CD14-positive monocyte (primary cell): ENCODE measurements at regions not wholly inside any gene's neighbourhood (a gene's known extent, or its start where the extent isn't known, plus 50 kb on each side); places are given as distances from the start of the nearest gene placed in this dataset.

Experiments used
- DNase-seq, 3 donors: peaks; one replicate each; pipeline ENCODE4 v3.0.0-alpha.2; 2011 to 2022
- H2AFZ ChIP-seq: 2 replicates; pipeline ENCODE4 v1.6.0; 2012; ENCODE audit warnings: mild to moderate bottlenecking, low read depth, low read length, inconsistent platforms; ENCODE audit not compliant: insufficient read depth, poor library complexity, severe bottlenecking
- H3K27ac ChIP-seq, 2 donors: 1 replicate in 1 of 2; 2 replicates in 1 of 2; pipeline ENCODE4 v1.5.1; 2012 to 2013; ENCODE audit warnings: low read length in 2 of 2, control low read depth in 1 of 2, inconsistent platforms in 1 of 2, low read depth in 1 of 2, mild to moderate bottlenecking in 1 of 2
- H3K27me3 ChIP-seq, 2 donors: one replicate each; pipeline versions ENCODE4 v1.6.0 to v1.6.1; 2011 to 2013; ENCODE audit warnings: low read length in 2 of 2; ENCODE audit not compliant: control insufficient read depth in 2 of 2, insufficient read depth in 2 of 2
- H3K36me3 ChIP-seq, 2 donors: replicated peaks in 1 of 2; 1 replicate in 1 of 2; 2 replicates in 1 of 2; pipeline versions ENCODE4 v1.5.1 to v1.6.1; 2012 to 2013; ENCODE audit warnings: low read length in 2 of 2, control low read depth in 1 of 2, inconsistent platforms in 1 of 2, mild to moderate bottlenecking in 1 of 2; ENCODE audit not compliant: insufficient read depth in 2 of 2, control insufficient read depth in 1 of 2
- H3K4me1 ChIP-seq, 2 donors: 1 replicate in 1 of 2; 2 replicates in 1 of 2; pipeline versions ENCODE4 v1.5.1 to v1.6.1; 2012 to 2013; ENCODE audit warnings: low read length in 2 of 2, control low read depth in 1 of 2, inconsistent platforms in 1 of 2, mild to moderate bottlenecking in 1 of 2, moderate library complexity in 1 of 2; ENCODE audit not compliant: insufficient read depth in 2 of 2, control insufficient read depth in 1 of 2
- H3K4me2 ChIP-seq: replicated peaks from 2 replicates; pipeline ENCODE3; 2012; ENCODE audit warnings: low read length, moderate library complexity, mild to moderate bottlenecking; ENCODE audit not compliant: poor library complexity, severe bottlenecking; ENCODE audit errors: extremely low read depth
- H3K4me3 ChIP-seq, 3 experiments: fragments of 200-600 bp in 1 of 3; sonication (generic) in 1 of 3; replicated peaks in 1 of 3; 1 replicate in 2 of 3; 2 replicates in 1 of 3; pipeline ENCODE4 v1.5.1; 2011 to 2013; ENCODE audit warnings: low read length in 3 of 3, mild to moderate bottlenecking in 3 of 3, control low read depth in 2 of 3, low read depth in 2 of 3, inconsistent platforms in 1 of 3, moderate library complexity in 1 of 3
- H3K79me2 ChIP-seq: 2 replicates; pipeline ENCODE4 v1.6.0; 2012; ENCODE audit warnings: mild to moderate bottlenecking, control low read depth, inconsistent platforms, low read length, moderate library complexity; ENCODE audit not compliant: insufficient read depth
- H3K9ac ChIP-seq: 2 replicates; pipeline ENCODE4 v1.6.0; 2017; ENCODE audit warnings: low read length, mild to moderate bottlenecking; ENCODE audit not compliant: insufficient read depth, poor library complexity, severe bottlenecking
- H3K9me3 ChIP-seq, 2 donors: replicated peaks in 1 of 2; 1 replicate in 1 of 2; 2 replicates in 1 of 2; pipeline versions ENCODE4 v1.5.1 to v1.6.1; 2012 to 2013; ENCODE audit warnings: low read length in 2 of 2, control low read depth in 1 of 2; ENCODE audit not compliant: control insufficient read depth in 1 of 2, insufficient read depth in 1 of 2
- H4K20me1 ChIP-seq: 2 replicates; pipeline ENCODE4 v1.6.0; 2012; ENCODE audit warnings: mild to moderate bottlenecking, low read length, control low read depth, moderate library complexity; ENCODE audit not compliant: insufficient read depth
- H3K27ac Mint-ChIP-seq, 7 donors: one replicate each; pipeline ENCODE4 v1.8.0; 2020; ENCODE audit warnings: mild to moderate bottlenecking in 7 of 7, mixed read lengths in 7 of 7, moderate library complexity in 6 of 7, inconsistent platforms in 2 of 7
- H3K27me3 Mint-ChIP-seq, 3 donors: one replicate each; pipeline ENCODE4 v1.8.0; 2021 to 2022; ENCODE audit warnings: low read depth in 3 of 3, mild to moderate bottlenecking in 3 of 3, mixed read lengths in 3 of 3, moderate library complexity in 3 of 3, inconsistent platforms in 1 of 3
- H3K36me3 Mint-ChIP-seq, 2 donors: one replicate each; pipeline ENCODE4 v1.8.0; 2020; ENCODE audit warnings: mixed read lengths in 2 of 2, inconsistent platforms in 1 of 2, mild to moderate bottlenecking in 1 of 2
- H3K4me1 Mint-ChIP-seq: one replicate; pipeline ENCODE4 v1.8.0; 2020; ENCODE audit warnings: mild to moderate bottlenecking, mixed read lengths
- H3K4me3 Mint-ChIP-seq, 2 donors: one replicate each; pipeline ENCODE4 v1.8.0; 2020; ENCODE audit warnings: mild to moderate bottlenecking in 2 of 2, mixed read lengths in 2 of 2, moderate library complexity in 1 of 2
- H3K9me3 Mint-ChIP-seq, 7 donors: one replicate each; pipeline ENCODE4 v1.8.0; 2020 to 2022; ENCODE audit warnings: mixed read lengths in 7 of 7, mild to moderate bottlenecking in 6 of 7, moderate library complexity in 6 of 7, inconsistent platforms in 2 of 7
- CTCF ChIP-seq: fragments of 200-600 bp; IDR thresholded peaks from one replicate; pipeline ENCODE4 v1.8.0; 2022; ENCODE audit warnings: antibody characterized with exemption, mild to moderate bottlenecking
- WGBS: methylation state at CpG from one replicate; pipeline ENCODE4 v1.1.5; 2013; ENCODE audit warnings: missing lambda C conversion rate; ENCODE audit not compliant: insufficient coverage; 5-methylcytosine and 5-hydroxymethylcytosine counted together
- intact Hi-C, 2 donors: fragments of 100-400 bp; cut with micrococcal nuclease; formaldehyde crosslinking; loops; one replicate each; pipeline versions ENCODE4 v1.15.0 to v1.15.1; 2023

- Mint-ChIP-seq H3K4me3 (no peak overlapping the region), H3K36me3 (no peaks in the 10 kb centered on the region), H3K9me3 (peaks cover 0 to 11% (median 5%) of the 10 kb centered on the region in 7 donors), H3K4me1 (no peaks in the 10 kb centered on the region), H3K27me3 (peaks cover 0 to 2% (median 2%) of the 10 kb centered on the region in 3 donors), H3K27ac (no peak overlapping the region)
- no peak overlapping the region for H3K4me2 ChIP-seq
- TF ChIP-seq CTCF: no peak
- H3K36me3 ChIP-seq: no peaks in the 10 kb centered on the region
- H3K79me2 ChIP-seq: no peaks in the 10 kb centered on the region
- H3K9ac ChIP-seq: no peak overlapping the region
- H3K4me1 ChIP-seq: no peaks in the 10 kb centered on the region
- intact Hi-C loops: no loop called here
- no peaks in the 10 kb centered on the region for H3K27me3 ChIP-seq
- H3K27ac ChIP-seq: no peak overlapping the region
- no peak overlapping the region for H2AFZ ChIP-seq
- peaks cover 0 to 4% of the 10 kb centered on the region in 2 donors for H3K9me3 ChIP-seq
- no peak for DNase-seq
- no peak overlapping the region for H3K4me3 ChIP-seq
- no peaks in the 10 kb centered on the region for H4K20me1 ChIP-seq
Measured at GRCh38 chr11:27592098-27592780, 85.7 kb upstream of the LIN7C start.

- Histone ChIP-seq H3K9me3 (peaks cover 0 to 4% of the 10 kb centered on the region in 2 donors), H3K27me3 (no peaks in the 10 kb centered on the region), H4K20me1 (no peaks in the 10 kb centered on the region), H2AFZ (no peak overlapping the region), H3K9ac (no peak overlapping the region), H3K4me2 (no peak overlapping the region), H3K79me2 (no peaks in the 10 kb centered on the region), H3K27ac (no peak overlapping the region), H3K36me3 (no peaks in the 10 kb centered on the region), H3K4me3 (no peak overlapping the region), H3K4me1 (no peaks in the 10 kb centered on the region)
- TF ChIP-seq CTCF: no peak
- intact Hi-C loops: no loop called here
- Mint-ChIP-seq H3K36me3 (no peaks in the 10 kb centered on the region), H3K4me1 (no peaks in the 10 kb centered on the region), H3K27ac (no peak overlapping the region), H3K9me3 (peaks cover 0 to 6% (median 2%) of the 10 kb centered on the region in 7 donors), H3K4me3 (no peak overlapping the region), H3K27me3 (peaks cover 0 to 1% (median 0%) of the 10 kb centered on the region in 3 donors)
- WGBS: no CpG with 5 or more reads among the region's 4 CpGs
- DNase-seq: no peak
Measured at GRCh38 chr11:27582621-27583020, 76.1 kb upstream of the LIN7C start.
